Glutamatergic neuron (in vitro differentiated cells): ENCODE measurements at regions not wholly inside any gene's neighbourhood (a gene's known extent, or its start where the extent isn't known, plus 50 kb on each side); places are given as distances from the start of the nearest gene placed in this dataset.

Experiments used
- DNase-seq: peaks from one replicate; pipeline ENCODE4 v3.0.0; 2022
- H3K27ac Mint-ChIP-seq: one replicate; pipeline ENCODE4 v1.8.0; 2020; ENCODE audit warnings: mild to moderate bottlenecking, mixed read lengths, inconsistent platforms; ENCODE audit not compliant: unreplicated experiment
- H3K27me3 Mint-ChIP-seq: one replicate; pipeline ENCODE4 v1.8.0; 2020; ENCODE audit warnings: mild to moderate bottlenecking, moderate library complexity, mixed read lengths, inconsistent platforms; ENCODE audit not compliant: unreplicated experiment
- H3K36me3 Mint-ChIP-seq: one replicate; pipeline ENCODE4 v1.8.0; 2020; ENCODE audit warnings: mild to moderate bottlenecking, mixed read lengths, inconsistent platforms; ENCODE audit not compliant: unreplicated experiment
- H3K4me1 Mint-ChIP-seq: one replicate; pipeline ENCODE4 v1.8.0; 2020; ENCODE audit warnings: mild to moderate bottlenecking, low read depth, mixed read lengths, inconsistent platforms; ENCODE audit not compliant: unreplicated experiment
- H3K4me3 Mint-ChIP-seq: one replicate; pipeline ENCODE4 v1.8.0; 2020; ENCODE audit warnings: mild to moderate bottlenecking, mixed read lengths, inconsistent platforms; ENCODE audit not compliant: unreplicated experiment
- H3K9me3 Mint-ChIP-seq: one replicate; pipeline ENCODE4 v1.8.0; 2020; ENCODE audit warnings: mild to moderate bottlenecking, moderate library complexity, mixed read lengths, inconsistent platforms; ENCODE audit not compliant: unreplicated experiment
- CTCF ChIP-seq: fragments of 200-600 bp; sonication (generic); IDR thresholded peaks from one replicate; pipeline ENCODE4 v1.5.0; 2021; ENCODE audit not compliant: partially characterized antibody, unreplicated experiment

DNA sequence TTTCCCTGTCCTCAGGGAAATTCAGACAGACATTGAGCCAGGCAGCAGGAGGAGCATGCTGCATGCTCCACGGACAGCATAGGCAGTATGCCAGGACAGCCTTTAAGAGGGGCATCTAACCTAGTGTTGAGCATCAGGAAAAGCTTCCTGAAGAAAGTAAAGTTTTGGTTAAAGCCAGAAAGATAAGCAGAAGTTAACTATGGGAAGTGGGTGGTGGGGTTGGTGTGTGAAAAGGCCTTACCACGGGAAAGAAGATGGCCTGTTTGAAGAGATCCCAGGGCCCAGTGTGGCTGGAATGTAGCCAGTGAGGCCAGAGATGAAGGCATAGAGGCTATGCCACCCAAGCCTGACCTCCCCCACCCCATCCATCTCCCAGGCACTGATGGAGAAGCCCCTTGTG, 102.4 kb upstream of the PLXNA4 start:
- Mint-ChIP-seq H3K9me3 (peaks cover 4% of the 10 kb centered on the region), H3K36me3 (peaks cover 7% of the 10 kb centered on the region), H3K4me3 (no peak overlapping the region), H3K27ac (no peak overlapping the region), H3K27me3 (peaks cover 3% of the 10 kb centered on the region), H3K4me1 (peaks cover 1% of the 10 kb centered on the region)
- no peak for TF ChIP-seq CTCF
- no peak for DNase-seq

DNA sequence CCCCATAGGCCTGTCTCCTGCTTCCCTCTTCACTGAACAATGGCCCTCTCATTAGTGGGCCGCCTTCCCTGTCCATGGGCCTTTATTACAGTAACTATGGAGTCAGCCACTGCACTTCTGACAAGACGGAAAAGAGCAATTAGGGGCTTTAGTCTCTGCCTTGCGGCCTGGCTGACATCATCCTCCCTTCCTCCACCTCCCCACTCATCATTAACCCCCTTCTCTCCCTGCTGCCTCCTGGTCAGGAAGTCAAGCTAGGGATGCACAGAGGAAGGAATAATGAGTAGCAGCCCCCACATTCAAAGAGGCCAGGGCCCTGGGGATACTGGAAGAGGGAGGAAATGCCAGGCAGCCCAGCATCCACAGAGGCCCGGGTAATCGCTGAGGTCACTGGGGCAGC, 101.6 kb upstream of the PLXNA4 start:
- no peak for DNase-seq
- no peak for TF ChIP-seq CTCF
- Mint-ChIP-seq H3K4me3 (no peak overlapping the region), H3K27me3 (peaks cover 2% of the 10 kb centered on the region), H3K36me3 (peaks cover 7% of the 10 kb centered on the region), H3K27ac (no peak overlapping the region), H3K4me1 (no peaks in the 10 kb centered on the region), H3K9me3 (peaks cover 3% of the 10 kb centered on the region)

- Mint-ChIP-seq H3K36me3 (peaks cover 4% of the 10 kb centered on the region), H3K27me3 (peaks cover 5% of the 10 kb centered on the region), H3K4me3 (no peak overlapping the region), H3K27ac (no peak overlapping the region), H3K9me3 (peaks cover 3% of the 10 kb centered on the region), H3K4me1 (no peaks in the 10 kb centered on the region)
- no peak for TF ChIP-seq CTCF
- no peak for DNase-seq
Measured at GRCh38 chr7:132672200-132672990, 96.1 kb upstream of the PLXNA4 start.

DNA sequence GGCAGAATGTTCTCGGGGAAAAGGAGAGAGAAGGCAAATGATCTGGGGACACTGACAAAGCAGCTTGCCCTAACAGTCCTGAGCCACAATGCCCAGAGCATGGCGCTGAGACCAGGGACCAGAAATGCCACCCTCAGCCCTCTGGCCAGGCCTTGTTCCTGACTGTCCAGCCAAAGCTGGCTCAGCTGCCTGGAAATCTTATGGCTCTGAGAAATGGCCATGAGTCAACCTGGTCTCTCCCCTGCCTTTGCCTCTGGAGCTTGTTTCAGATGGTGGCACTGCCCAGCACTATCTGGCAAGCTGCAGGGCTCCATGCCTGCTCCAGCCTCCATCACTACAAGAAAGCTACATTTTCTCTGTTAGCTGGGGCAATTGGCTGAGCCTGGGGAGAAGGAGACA, 90.5 kb upstream of the PLXNA4 start:
- H3K27ac Mint-ChIP-seq, result no peak overlapping the region
- no peak overlapping the region for H3K4me3 Mint-ChIP-seq
- H3K4me1 Mint-ChIP-seq, result no peaks in the 10 kb centered on the region
- no peak for DNase-seq
- peaks cover 4% of the 10 kb centered on the region for H3K27me3 Mint-ChIP-seq
- peaks cover 4% of the 10 kb centered on the region for H3K36me3 Mint-ChIP-seq
- TF ChIP-seq CTCF, result no peak
- H3K9me3 Mint-ChIP-seq, result no peaks in the 10 kb centered on the region

- Mint-ChIP-seq H3K4me3 (no peak overlapping the region), H3K27ac (no peak overlapping the region), H3K4me1 (no peaks in the 10 kb centered on the region), H3K27me3 (peaks cover 4% of the 10 kb centered on the region), H3K36me3 (peaks cover 4% of the 10 kb centered on the region), H3K9me3 (no peaks in the 10 kb centered on the region)
- DNase-seq, result no peak
- TF ChIP-seq CTCF, result no peak
Measured at GRCh38 chr7:132666071-132666773, 90.0 kb upstream of the PLXNA4 start.
